Esophagus squamous epithelium (tissue), 5 donors: ENCODE measurements at regions not wholly inside any gene's neighbourhood (a gene's known extent, or its start where the extent isn't known, plus 50 kb on each side); places are given as distances from the start of the nearest gene placed in this dataset.

Source experiments
- DNase-seq: peaks from one replicate; lab custom pipeline; 2025; lab: John Stamatoyannopoulos, UW
- H3K27ac ChIP-seq, 4 donors: fragments of 200-600 bp; sonication (generic); one replicate each; pipeline ENCODE4 v1.5.1; 2016 to 2019; ENCODE audit warnings: mild to moderate bottlenecking in 1 of 4
- H3K27me3 ChIP-seq, 4 donors: fragments of 200-600 bp; sonication (generic); 1 replicate in 3 of 4; 2 replicates in 1 of 4; pipeline versions ENCODE4 v1.5.1 to v1.6.0; 2017 to 2021; ENCODE audit warnings: antibody characterized with exemption in 1 of 4
- H3K36me3 ChIP-seq, 3 donors: fragments of 200-600 bp; sonication (generic); one replicate each; pipeline ENCODE4 v1.5.1; 2016 to 2019
- H3K4me1 ChIP-seq, 3 donors: fragments of 200-600 bp; sonication (generic); one replicate each; pipeline ENCODE4 v1.5.1; 2017 to 2019
- H3K4me3 ChIP-seq, 4 donors: fragments of 200-600 bp; sonication (generic); 1 replicate in 3 of 4; 2 replicates in 1 of 4; pipeline ENCODE4 v1.5.1; 2016 to 2019; ENCODE audit warnings: mild to moderate bottlenecking in 2 of 4, moderate library complexity in 1 of 4
- H3K9me3 ChIP-seq, 3 donors: fragments of 200-600 bp; sonication (generic); one replicate each; pipeline ENCODE4 v1.5.1; 2016 to 2019
- POLR2A ChIP-seq, 4 donors: fragments of 450-650 bp; IDR thresholded peaks; one replicate each; pipeline ENCODE4 v1.6.1; 2017; ENCODE audit warnings: antibody characterized with exemption in 4 of 4, mild to moderate bottlenecking in 4 of 4, moderate library complexity in 3 of 4
- WGBS, 2 donors: methylation state at CpG; one replicate each; pipeline ENCODE4 v1.1.5; 2018; 5-methylcytosine and 5-hydroxymethylcytosine counted together
- intact Hi-C: fragments of 100-400 bp; cut with DNase I; formaldehyde crosslinking; loops from one replicate; pipeline ENCODE4 v1.15.0; 2022
- TF ChIP-seq, protein P1 (sequence below), 6 experiments: fragments of 450-650 bp in 4 of 6; fragments of 200-600 bp in 2 of 6; sonication (generic) in 2 of 6; IDR thresholded peaks; one replicate each; pipeline ENCODE4 v1.5.1; 2016 to 2019; ENCODE audit warnings: antibody characterized with exemption in 6 of 6, mild to moderate bottlenecking in 4 of 6, moderate library complexity in 4 of 6
- donor health status: DM: yes; HTN: yes; CAD: no.

DNA sequence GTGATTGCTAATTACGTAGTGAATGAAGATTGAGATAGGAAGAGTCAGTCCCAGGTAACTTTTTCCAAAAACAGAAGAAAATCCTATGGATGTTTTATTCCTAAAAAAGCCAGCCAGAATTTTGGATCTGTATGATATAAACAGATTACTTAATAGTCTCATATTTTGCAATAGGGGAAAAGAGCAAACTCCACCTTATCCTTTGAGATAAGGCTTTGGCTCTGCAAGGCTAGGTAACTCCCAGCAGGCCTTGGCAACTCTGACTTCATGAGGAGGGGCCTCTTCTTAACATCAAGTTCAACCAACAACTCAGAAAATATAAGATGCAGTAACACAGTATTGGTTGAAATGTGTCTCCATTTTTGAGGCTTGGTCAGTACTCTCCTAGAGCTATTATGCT, 98.7 kb upstream of the SLC4A4 start:
- WGBS, 2 donors, result 79 to 96% methylated on average over 1 of the region's 1 CpG
- no peaks in the 10 kb centered on the region for H3K27me3 ChIP-seq
- no peak overlapping the region for H3K27ac ChIP-seq
- TF ChIP-seq, protein P1, sequence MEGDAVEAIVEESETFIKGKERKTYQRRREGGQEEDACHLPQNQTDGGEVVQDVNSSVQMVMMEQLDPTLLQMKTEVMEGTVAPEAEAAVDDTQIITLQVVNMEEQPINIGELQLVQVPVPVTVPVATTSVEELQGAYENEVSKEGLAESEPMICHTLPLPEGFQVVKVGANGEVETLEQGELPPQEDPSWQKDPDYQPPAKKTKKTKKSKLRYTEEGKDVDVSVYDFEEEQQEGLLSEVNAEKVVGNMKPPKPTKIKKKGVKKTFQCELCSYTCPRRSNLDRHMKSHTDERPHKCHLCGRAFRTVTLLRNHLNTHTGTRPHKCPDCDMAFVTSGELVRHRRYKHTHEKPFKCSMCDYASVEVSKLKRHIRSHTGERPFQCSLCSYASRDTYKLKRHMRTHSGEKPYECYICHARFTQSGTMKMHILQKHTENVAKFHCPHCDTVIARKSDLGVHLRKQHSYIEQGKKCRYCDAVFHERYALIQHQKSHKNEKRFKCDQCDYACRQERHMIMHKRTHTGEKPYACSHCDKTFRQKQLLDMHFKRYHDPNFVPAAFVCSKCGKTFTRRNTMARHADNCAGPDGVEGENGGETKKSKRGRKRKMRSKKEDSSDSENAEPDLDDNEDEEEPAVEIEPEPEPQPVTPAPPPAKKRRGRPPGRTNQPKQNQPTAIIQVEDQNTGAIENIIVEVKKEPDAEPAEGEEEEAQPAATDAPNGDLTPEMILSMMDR (IDR thresholded peaks at IDR 0.05), result no peak
- no peak for TF ChIP-seq POLR2A (IDR thresholded peaks at IDR 0.05)
- no peak overlapping the region for H3K4me3 ChIP-seq
- no peaks in the 10 kb centered on the region for H3K9me3 ChIP-seq
- peaks cover 0 to 12% (median 0%) of the 10 kb centered on the region in 3 donors for H3K4me1 ChIP-seq
- intact Hi-C loops, result no loop called here
- H3K36me3 ChIP-seq, result no peaks in the 10 kb centered on the region
- no peak for DNase-seq

- intact Hi-C loops, result no loop called here
- H3K4me3 ChIP-seq, result no peak overlapping the region
- TF ChIP-seq, protein P1 (IDR thresholded peaks at IDR 0.05), result no peak
- TF ChIP-seq POLR2A (IDR thresholded peaks at IDR 0.05), result no peak
- no peaks in the 10 kb centered on the region for H3K27me3 ChIP-seq
- no peak overlapping the region for H3K27ac ChIP-seq
- DNase-seq, result no peak
- no peaks in the 10 kb centered on the region for H3K9me3 ChIP-seq
- WGBS, 2 donors, result 55 to 66% methylated on average over 8 of the region's 8 CpGs
- H3K36me3 ChIP-seq, result no peaks in the 10 kb centered on the region
- peaks cover 0 to 12% (median 0%) of the 10 kb centered on the region in 3 donors for H3K4me1 ChIP-seq
Observed at GRCh38 chr4:71241501-71242288, 97.1 kb upstream of the SLC4A4 start.

GRCh38 chr4:71243091-71243833, 95.6 kb upstream of the SLC4A4 start:
- Histone ChIP-seq H3K4me3 (no peak overlapping the region), H3K9me3 (no peaks in the 10 kb centered on the region), H3K36me3 (no peaks in the 10 kb centered on the region), H3K4me1 (peaks cover 0 to 12% (median 0%) of the 10 kb centered on the region in 3 donors), H3K27me3 (no peaks in the 10 kb centered on the region), H3K27ac (no peak overlapping the region)
- intact Hi-C loops, result no loop called here
- DNase-seq, result no peak
- WGBS, 2 donors, result 85 to 95% methylated on average over 3 of the region's 3 CpGs
- TF ChIP-seq POLR2A (IDR thresholded peaks at IDR 0.05), result no peak
- TF ChIP-seq, protein P1 (IDR thresholded peaks at IDR 0.05), result no peak

DNA sequence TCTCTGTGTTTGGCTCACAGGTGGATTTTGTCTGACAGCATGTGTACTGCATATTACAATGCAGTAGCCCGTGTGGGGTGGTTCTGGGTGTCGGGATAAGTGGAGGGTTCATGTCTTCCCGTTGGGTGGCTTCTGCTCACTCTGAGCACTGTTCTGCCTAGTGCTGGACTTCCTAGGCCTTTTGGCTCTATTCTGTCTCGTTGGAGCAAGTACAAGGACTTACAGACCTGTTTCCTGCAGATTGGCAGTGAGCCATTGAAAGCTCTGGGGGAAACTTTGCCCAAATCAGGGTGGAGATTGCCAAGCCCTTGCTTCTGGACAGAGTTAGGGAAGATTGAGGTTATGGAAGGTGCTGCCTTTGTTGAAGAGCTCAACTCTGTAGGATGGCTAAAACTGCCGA, 91.1 kb upstream of the SLC4A4 start:
- Histone ChIP-seq H3K27me3 (no peaks in the 10 kb centered on the region), H3K27ac (no peak overlapping the region), H3K4me3 (no peak overlapping the region), H3K4me1 (no peaks in the 10 kb centered on the region), H3K36me3 (no peaks in the 10 kb centered on the region), H3K9me3 (no peaks in the 10 kb centered on the region)
- no peak for DNase-seq
- 75 to 98% methylated on average over 4 of the region's 5 CpGs for WGBS, 2 donors
- intact Hi-C loops, result no loop called here
- no peak for TF ChIP-seq POLR2A (IDR thresholded peaks at IDR 0.05)
- TF ChIP-seq, protein P1 (IDR thresholded peaks at IDR 0.05), result no peak

- Histone ChIP-seq H3K27ac (no peak overlapping the region), H3K4me1 (peaks cover 0 to 6% (median 0%) of the 10 kb centered on the region in 3 donors), H3K9me3 (no peaks in the 10 kb centered on the region), H3K27me3 (no peaks in the 10 kb centered on the region), H3K4me3 (no peak overlapping the region), H3K36me3 (no peaks in the 10 kb centered on the region)
- intact Hi-C loops, result no loop called here
- 38 to 75% methylated on average over 2 of the region's 2 CpGs for WGBS, 2 donors
- no peak for TF ChIP-seq POLR2A (IDR thresholded peaks at IDR 0.05)
- TF ChIP-seq, protein P1 (IDR thresholded peaks at IDR 0.05), result no peak
- no peak for DNase-seq
Observed at GRCh38 chr4:71251261-71251660, 87.6 kb upstream of the SLC4A4 start.
